Putamen (tissue), 1 donor: ENCODE measurements at regions not wholly inside any gene's neighbourhood (a gene's known extent, or its start where the extent isn't known, plus 50 kb on each side); places are given as distances from the start of the nearest gene placed in this dataset.
"Not testable (repeated sequence)": the region's sequence is repeated elsewhere in the genome, so short reads cannot be mapped to it uniquely, and the experiment has no call there.

Experiments used
- DNase-seq: peaks from one replicate; pipeline ENCODE4 v3.0.0-alpha.2; 2016; ENCODE audit warnings: low spot score

- DNase-seq = no peak
These were observed 561.8 kb upstream of the TUSC1 start for GRCh38 chr9:26240020-26240419.

- DNase-seq = no peak
These were observed 559.0 kb upstream of the TUSC1 start for GRCh38 chr9:26237256-26237655.

- DNase-seq = no peak
These were observed 556.6 kb upstream of the TUSC1 start for GRCh38 chr9:26234865-26235264.

GRCh38 chr9:26231391-26231790, 553.1 kb upstream of the TUSC1 start:
- DNase-seq = no peak

GRCh38 chr9:26229324-26230054, 551.2 kb upstream of the TUSC1 start:
- no peak for DNase-seq

GRCh38 chr9:26228273-26228672, 550.0 kb upstream of the TUSC1 start:
- no peak for DNase-seq

- no peak for DNase-seq
These were observed 543.0 kb upstream of the TUSC1 start for GRCh38 chr9:26221290-26221689.

GRCh38 chr9:26220367-26220766, 542.1 kb upstream of the TUSC1 start:
- no peak for DNase-seq

- peak; percentile 85 for DNase-seq
These were observed 541.7 kb upstream of the TUSC1 start for GRCh38 chr9:26219961-26220360.

- no peak for DNase-seq
These were observed 538.5 kb upstream of the TUSC1 start for GRCh38 chr9:26216702-26217101.

- not testable (repeated sequence) for DNase-seq
These were observed 536.6 kb upstream of the TUSC1 start for GRCh38 chr9:26214713-26215444.

- DNase-seq = peak; percentile 53
These were observed 532.2 kb upstream of the TUSC1 start for GRCh38 chr9:26210338-26210851.

GRCh38 chr9:26205261-26205660, 527.0 kb upstream of the TUSC1 start:
- no peak for DNase-seq

GRCh38 chr9:26193237-26193636, 515.0 kb upstream of the TUSC1 start:
- DNase-seq = no peak

- DNase-seq = no peak
These were observed 513.5 kb upstream of the TUSC1 start for GRCh38 chr9:26191711-26192110.

GRCh38 chr9:26181836-26182235, 503.6 kb upstream of the TUSC1 start:
- DNase-seq = no peak

GRCh38 chr9:26176628-26177027, 498.4 kb upstream of the TUSC1 start:
- no peak for DNase-seq

GRCh38 chr9:26175264-26175663, 497.0 kb upstream of the TUSC1 start:
- no peak for DNase-seq

- DNase-seq = no peak
These were observed 494.1 kb upstream of the TUSC1 start for GRCh38 chr9:26172301-26172700.

GRCh38 chr9:26171691-26172090, 493.4 kb upstream of the TUSC1 start:
- DNase-seq = no peak

- DNase-seq = no peak
These were observed 491.9 kb upstream of the TUSC1 start for GRCh38 chr9:26170190-26170589.

- no peak for DNase-seq
These were observed 491.5 kb upstream of the TUSC1 start for GRCh38 chr9:26169708-26170107.

GRCh38 chr9:26166537-26166936, 488.3 kb upstream of the TUSC1 start:
- DNase-seq = no peak
